Type B pancreatic cell (in vitro differentiated cells): ENCODE measurements at regions not wholly inside any gene's neighbourhood (a gene's known extent, or its start where the extent isn't known, plus 50 kb on each side); places are given as distances from the start of the nearest gene placed in this dataset.

ENCODE experiments used
- DNase-seq: peaks from one replicate; pipeline ENCODE4 v3.0.0; 2021; ENCODE audit warnings: mixed read lengths; ENCODE audit not compliant: unreplicated experiment; ENCODE audit errors: extremely low spot score
- H3K27ac Mint-ChIP-seq: 2 replicates; pipeline ENCODE4 v1.8.0; 2021; ENCODE audit warnings: mild to moderate bottlenecking, mixed read lengths
- H3K27me3 Mint-ChIP-seq: 2 replicates; pipeline ENCODE4 v1.8.0; 2021; ENCODE audit warnings: mixed read lengths
- H3K36me3 Mint-ChIP-seq: 2 replicates; pipeline ENCODE4 v1.8.0; 2021; ENCODE audit warnings: mixed read lengths
- H3K4me1 Mint-ChIP-seq: one replicate; pipeline ENCODE4 v1.8.0; 2021; ENCODE audit warnings: mixed read lengths; ENCODE audit not compliant: unreplicated experiment
- H3K4me3 Mint-ChIP-seq: 2 replicates; pipeline ENCODE4 v1.8.0; 2021; ENCODE audit warnings: mild to moderate bottlenecking, mixed read lengths
- H3K9me3 Mint-ChIP-seq: 2 replicates; pipeline ENCODE4 v1.8.0; 2021; ENCODE audit warnings: mixed read lengths
- TF ChIP-seq, protein P1 (sequence below): fragments of 200-600 bp; sonication (generic); conservative IDR thresholded peaks from 2 replicates; pipeline ENCODE4 v1.5.0; 2021; ENCODE audit warnings: antibody characterized with exemption, mild to moderate bottlenecking

DNA sequence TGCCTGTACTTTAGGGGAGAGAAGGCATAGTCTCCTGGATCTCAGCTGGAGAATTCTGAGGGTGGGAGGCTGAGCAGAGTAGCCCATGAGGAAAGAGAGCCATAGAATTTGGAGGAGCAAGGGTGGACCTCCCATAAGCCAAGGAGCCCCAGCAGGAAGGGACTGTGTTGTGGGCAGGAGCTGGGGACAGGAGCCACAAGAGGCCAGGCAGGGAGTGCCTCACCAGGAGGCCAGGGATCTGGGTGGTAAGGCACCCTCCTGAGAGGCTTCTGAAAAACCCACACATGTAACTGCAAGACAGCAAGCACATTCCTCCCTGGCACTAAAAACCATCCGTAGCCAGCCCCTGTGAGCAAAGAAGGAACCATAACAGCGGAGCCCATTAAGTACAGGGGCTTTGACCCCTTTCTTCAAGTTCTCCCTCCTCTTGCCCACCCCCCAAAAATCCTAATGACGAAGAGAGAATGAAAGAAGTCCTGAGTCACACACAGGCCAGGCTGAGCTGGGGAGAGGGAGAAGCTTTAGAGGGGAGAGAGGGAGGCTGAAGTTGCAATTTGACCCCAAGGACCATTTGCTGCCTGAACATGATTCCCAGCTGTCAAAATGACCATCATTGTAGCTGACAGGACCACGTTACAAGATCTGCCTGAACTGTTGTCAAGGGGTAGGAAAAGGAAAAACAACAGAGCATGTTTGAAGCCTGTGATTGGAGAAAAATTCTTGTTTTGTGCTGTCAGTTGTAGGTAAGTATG lies 82.6 kb downstream of the TRIM42 start:
- DNase-seq = no peak
- no peak overlapping the region for H3K27ac Mint-ChIP-seq
- no peaks in the 10 kb centered on the region for H3K36me3 Mint-ChIP-seq
- H3K9me3 Mint-ChIP-seq = no peaks in the 10 kb centered on the region
- H3K4me3 Mint-ChIP-seq = no peak overlapping the region
- TF ChIP-seq, protein P1, sequence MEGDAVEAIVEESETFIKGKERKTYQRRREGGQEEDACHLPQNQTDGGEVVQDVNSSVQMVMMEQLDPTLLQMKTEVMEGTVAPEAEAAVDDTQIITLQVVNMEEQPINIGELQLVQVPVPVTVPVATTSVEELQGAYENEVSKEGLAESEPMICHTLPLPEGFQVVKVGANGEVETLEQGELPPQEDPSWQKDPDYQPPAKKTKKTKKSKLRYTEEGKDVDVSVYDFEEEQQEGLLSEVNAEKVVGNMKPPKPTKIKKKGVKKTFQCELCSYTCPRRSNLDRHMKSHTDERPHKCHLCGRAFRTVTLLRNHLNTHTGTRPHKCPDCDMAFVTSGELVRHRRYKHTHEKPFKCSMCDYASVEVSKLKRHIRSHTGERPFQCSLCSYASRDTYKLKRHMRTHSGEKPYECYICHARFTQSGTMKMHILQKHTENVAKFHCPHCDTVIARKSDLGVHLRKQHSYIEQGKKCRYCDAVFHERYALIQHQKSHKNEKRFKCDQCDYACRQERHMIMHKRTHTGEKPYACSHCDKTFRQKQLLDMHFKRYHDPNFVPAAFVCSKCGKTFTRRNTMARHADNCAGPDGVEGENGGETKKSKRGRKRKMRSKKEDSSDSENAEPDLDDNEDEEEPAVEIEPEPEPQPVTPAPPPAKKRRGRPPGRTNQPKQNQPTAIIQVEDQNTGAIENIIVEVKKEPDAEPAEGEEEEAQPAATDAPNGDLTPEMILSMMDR = no peak
- H3K4me1 Mint-ChIP-seq = no peaks in the 10 kb centered on the region
- no peaks in the 10 kb centered on the region for H3K27me3 Mint-ChIP-seq

DNA sequence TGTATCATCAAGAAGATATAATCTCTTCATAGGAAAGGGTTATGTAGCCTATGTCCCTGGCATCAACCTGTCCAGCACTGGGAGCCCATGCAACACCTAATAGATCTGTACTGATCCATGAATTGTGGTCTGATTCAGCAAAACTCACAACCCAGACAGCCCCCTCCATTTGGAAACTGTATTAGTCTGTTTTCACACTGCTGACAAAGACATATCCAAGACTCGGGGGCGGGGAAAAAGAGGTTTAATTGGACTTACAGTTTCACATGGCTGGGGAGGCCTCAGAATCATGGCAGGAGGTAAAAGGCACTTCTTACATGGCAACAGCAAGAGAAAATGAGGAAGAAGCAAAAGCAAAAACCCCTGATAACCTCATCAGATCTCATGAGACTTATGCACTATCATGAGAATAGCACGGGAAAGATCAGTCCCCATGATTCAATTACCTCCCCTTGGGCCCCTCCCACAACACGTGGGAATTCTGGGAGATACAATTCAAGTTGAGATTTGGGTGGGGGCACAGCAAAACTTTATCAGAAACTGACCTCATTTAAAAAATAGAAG lies 83.3 kb downstream of the TRIM42 start:
- Mint-ChIP-seq H3K27ac (no peak overlapping the region), H3K36me3 (no peaks in the 10 kb centered on the region), H3K4me3 (no peak overlapping the region), H3K9me3 (no peaks in the 10 kb centered on the region), H3K4me1 (no peaks in the 10 kb centered on the region), H3K27me3 (no peaks in the 10 kb centered on the region)
- DNase-seq = no peak
- TF ChIP-seq, protein P1 = no peak

DNA sequence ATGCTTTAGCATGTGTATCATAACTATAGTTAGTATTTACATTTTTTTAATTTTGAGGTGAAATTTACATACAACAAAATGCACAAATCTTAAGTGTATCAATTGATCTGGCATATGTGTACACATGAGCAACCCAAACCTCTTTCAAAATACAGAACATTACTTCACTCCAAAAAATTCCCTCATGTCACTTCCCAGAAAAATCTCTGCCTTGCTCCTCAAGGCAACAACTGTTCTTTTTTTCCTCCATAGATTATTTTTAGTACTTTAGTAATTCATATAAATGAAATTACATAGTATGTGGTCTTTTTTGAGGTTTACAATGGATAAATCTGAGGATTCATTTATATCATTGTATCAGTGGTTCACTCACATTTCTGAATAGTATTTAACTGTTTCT lies 84.9 kb downstream of the TRIM42 start:
- no peaks in the 10 kb centered on the region for H3K4me1 Mint-ChIP-seq

DNA sequence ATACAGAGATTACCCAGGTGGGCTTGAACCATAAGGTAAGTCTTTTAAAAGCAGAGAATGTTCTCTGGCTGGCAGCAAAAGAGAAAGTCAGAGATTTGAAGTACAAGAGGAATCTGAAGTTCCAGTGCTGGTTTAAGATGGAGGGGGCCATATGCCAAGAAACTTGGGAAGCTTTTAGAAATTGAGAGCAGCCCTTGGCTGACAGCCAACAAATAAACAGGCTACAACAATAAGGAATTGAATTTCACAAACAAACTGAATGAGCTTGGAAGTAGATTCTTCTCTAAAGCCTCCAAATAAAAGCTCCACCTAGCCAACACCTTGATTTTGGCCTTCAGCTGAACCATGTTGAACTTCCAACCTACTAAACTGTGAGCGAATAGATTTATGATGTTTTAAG lies 85.7 kb downstream of the TRIM42 start:
- no peaks in the 10 kb centered on the region for H3K36me3 Mint-ChIP-seq
- H3K4me1 Mint-ChIP-seq = no peaks in the 10 kb centered on the region
- TF ChIP-seq, protein P1 = no peak
- no peak for DNase-seq
- H3K9me3 Mint-ChIP-seq = no peaks in the 10 kb centered on the region
- no peak overlapping the region for H3K4me3 Mint-ChIP-seq
- H3K27ac Mint-ChIP-seq = no peak overlapping the region
- H3K27me3 Mint-ChIP-seq = no peaks in the 10 kb centered on the region

More for the DNA sequence above, 84.9 kb downstream of the TRIM42 start:
- DNase-seq = no peak
- Mint-ChIP-seq H3K36me3 (no peaks in the 10 kb centered on the region), H3K27me3 (no peaks in the 10 kb centered on the region), H3K9me3 (no peaks in the 10 kb centered on the region), H3K4me3 (no peak overlapping the region), H3K27ac (no peak overlapping the region)
- TF ChIP-seq, protein P1 = no peak

DNA sequence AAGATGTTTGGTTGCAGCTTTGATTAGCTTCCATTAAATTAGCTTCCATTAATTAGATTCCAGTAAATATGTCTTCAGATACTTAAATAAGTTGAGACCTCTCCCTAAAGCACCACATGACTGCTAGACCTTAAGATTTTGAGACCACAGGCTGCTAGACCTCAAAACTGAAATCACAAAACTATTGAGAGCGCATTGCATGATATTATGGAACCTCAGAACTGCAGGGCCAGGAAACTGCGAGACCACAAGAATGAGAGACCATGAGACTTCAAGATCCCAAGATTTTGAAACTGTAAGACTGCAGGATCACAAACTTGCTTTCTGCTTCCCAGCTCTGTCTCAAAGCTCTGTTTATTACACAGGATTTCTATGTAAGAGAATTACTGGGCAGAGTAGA lies 87.4 kb downstream of the TRIM42 start:
- H3K9me3 Mint-ChIP-seq = no peaks in the 10 kb centered on the region
- TF ChIP-seq, protein P1 = no peak
- no peaks in the 10 kb centered on the region for H3K27me3 Mint-ChIP-seq
- H3K4me3 Mint-ChIP-seq = no peak overlapping the region
- no peak overlapping the region for H3K27ac Mint-ChIP-seq
- H3K36me3 Mint-ChIP-seq = no peaks in the 10 kb centered on the region
- no peak for DNase-seq
- H3K4me1 Mint-ChIP-seq = no peaks in the 10 kb centered on the region
